NCI-H1436 treated with DMSO at 0.1 percent for 48 hours (cell line): ENCODE measurements at regions not wholly inside any gene's neighbourhood (a gene's known extent, or its start where the extent isn't known, plus 50 kb on each side); places are given as distances from the start of the nearest gene placed in this dataset.

Source experiments
- DNase-seq: peaks from one replicate; lab custom pipeline; 2025; lab: John Stamatoyannopoulos, UW

- DNase-seq, result no peak
These were observed 70.0 kb upstream of the CDH10 start for GRCh38 chr5:24714746-24715145.

GRCh38 chr5:24712947-24713346 lies 68.2 kb upstream of the CDH10 start:
- no peak for DNase-seq

GRCh38 chr5:24712047-24712446 lies 67.3 kb upstream of the CDH10 start:
- no peak for DNase-seq

- no peak for DNase-seq
These were observed 59.2 kb upstream of the CDH10 start for GRCh38 chr5:24703934-24704333.
